Caco-2 (cell line): ENCODE measurements at regions not wholly inside any gene's neighbourhood (a gene's known extent, or its start where the extent isn't known, plus 50 kb on each side); places are given as distances from the start of the nearest gene placed in this dataset.

Experiments
- BruUV-seq: library from RNA; stranded (reverse); fragments of 400-500 nt; replicated peaks from 2 replicates; lab custom pipeline; 2021; lab: Mats Ljungman, UMichigan
- CTCF ChIA-PET: fragments of 300-600 bp; sonication (Branson Sonifier 250); formaldehyde crosslinking; loops from one replicate; lab custom pipeline; 2022; ENCODE audit warnings: antibody characterized with exemption; lab: Charles Lee
- POLR2A ChIA-PET: fragments of 300-600 bp; sonication (Branson Sonifier 250); formaldehyde crosslinking; loops from one replicate; lab custom pipeline; 2022; ENCODE audit warnings: antibody characterized with exemption; lab: Charles Lee
- DNase-seq, 2 experiments: peaks; one replicate each; pipeline versions ENCODE4 v3.0.0 to v3.0.0-alpha.2; 2020 to 2022
- H3K27me3 ChIP-seq: replicated peaks from 2 replicates; pipeline ENCODE4 v1.6.0; 2011; ENCODE audit warnings: low read length; ENCODE audit not compliant: control insufficient read depth, insufficient read depth
- H3K36me3 ChIP-seq: 2 replicates; pipeline ENCODE4 v1.5.1; 2011; ENCODE audit warnings: low read length; ENCODE audit not compliant: control insufficient read depth, insufficient read depth
- H3K4me1 ChIP-seq: fragments of 250-450 bp; sonication (Bioruptor Pico); 2 replicates; pipeline ENCODE4 v1.5.1; 2020; ENCODE audit warnings: mild to moderate bottlenecking
- H3K4me3 ChIP-seq: 2 replicates; pipeline ENCODE4 v1.5.1; 2011; ENCODE audit warnings: low read depth, mild to moderate bottlenecking, control low read depth, low read length
- H3K9me3 ChIP-seq: fragments of 250-450 bp; sonication (Bioruptor Pico); 2 replicates; pipeline ENCODE4 v1.5.1; 2020; ENCODE audit warnings: mild to moderate bottlenecking, moderate library complexity
- H3K27ac Mint-ChIP-seq: one replicate; pipeline ENCODE4 v1.8.0; 2022; ENCODE audit warnings: mixed read lengths; ENCODE audit not compliant: unreplicated experiment
- H3K27me3 Mint-ChIP-seq: one replicate; pipeline ENCODE4 v1.8.0; 2022; ENCODE audit warnings: mixed read lengths; ENCODE audit not compliant: insufficient read depth, unreplicated experiment
- H3K36me3 Mint-ChIP-seq: one replicate; pipeline ENCODE4 v1.8.0; 2022; ENCODE audit warnings: mild to moderate bottlenecking, mixed read lengths; ENCODE audit not compliant: insufficient read depth, unreplicated experiment
- H3K4me1 Mint-ChIP-seq: one replicate; pipeline ENCODE4 v1.8.0; 2022; ENCODE audit warnings: low read depth, mixed read lengths; ENCODE audit not compliant: unreplicated experiment
- H3K4me3 Mint-ChIP-seq: one replicate; pipeline ENCODE4 v1.8.0; 2022; ENCODE audit warnings: mild to moderate bottlenecking, moderate library complexity, mixed read lengths; ENCODE audit not compliant: unreplicated experiment
- H3K9me3 Mint-ChIP-seq: one replicate; pipeline ENCODE4 v1.8.0; 2022; ENCODE audit warnings: mixed read lengths; ENCODE audit not compliant: unreplicated experiment
- CTCF ChIP-seq, 2 experiments: fragments of 200-600 bp in 1 of 2; IDR thresholded peaks; 1 replicate in 1 of 2; 2 replicates in 1 of 2; pipeline versions ENCODE4 v1.5.1 to v1.8.0; 2011 to 2022; ENCODE audit warnings: antibody characterized with exemption in 1 of 2, control low read depth in 1 of 2, inconsistent platforms in 1 of 2, low read depth in 1 of 2, low read length in 1 of 2, mild to moderate bottlenecking in 1 of 2, moderate library complexity in 1 of 2; ENCODE audit not compliant: insufficient read depth in 1 of 2, severe bottlenecking in 1 of 2, unreplicated experiment in 1 of 2
- intact Hi-C: fragments of 100-400 bp; cut with micrococcal nuclease; formaldehyde crosslinking; loops from one replicate; pipeline ENCODE4 v1.10.0; 2022; ENCODE audit not compliant: unreplicated experiment

DNA sequence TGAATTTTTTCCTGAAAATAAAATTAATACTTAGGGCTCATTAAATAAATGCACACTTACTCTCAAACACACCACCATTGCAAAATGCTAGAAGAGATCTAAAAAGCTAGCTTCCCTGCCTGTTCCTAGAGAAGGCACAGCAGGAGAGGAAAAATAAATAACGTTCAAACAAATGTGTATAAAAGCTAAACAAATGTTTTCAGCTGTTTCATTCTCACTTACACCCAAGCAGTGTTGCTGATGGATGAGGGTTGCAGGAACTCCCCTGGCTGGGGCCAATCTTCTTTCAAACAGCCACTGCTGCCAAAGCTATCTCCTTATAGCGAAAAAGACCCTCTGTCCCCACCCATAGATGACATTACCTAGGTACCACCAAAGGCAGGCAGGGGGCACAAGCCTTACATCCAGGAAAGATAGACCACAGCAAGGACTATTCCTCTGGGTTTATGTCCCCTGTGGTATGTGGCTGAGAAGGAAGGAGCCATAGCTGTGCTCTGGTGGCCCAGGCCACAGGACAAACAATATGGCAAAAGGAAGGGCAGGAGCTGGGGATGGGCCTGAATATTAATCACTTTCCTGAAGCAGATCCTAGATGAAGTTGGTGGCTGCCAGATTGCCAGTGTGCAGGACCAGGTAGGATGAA is 214.6 kb downstream of the TTC32 start:
- no peak for TF ChIP-seq CTCF (IDR thresholded peaks at IDR 0.05; ENCODE audit: insufficient read depth in 1 of 2, low read depth in 1 of 2, low read length in 1 of 2, severe bottlenecking in 1 of 2, unreplicated experiment in 1 of 2)
- BruUV-seq, result no TSS peak
- no peaks in the 10 kb centered on the region for H3K9me3 Mint-ChIP-seq
- intact Hi-C loops, result loop anchor here (10.0 kb wide), 1 partner anchor 178 kb away; no protein-coding TSS in a partner anchor
- no peaks in the 10 kb centered on the region for H3K36me3 Mint-ChIP-seq
- POLR2A ChIA-PET, result no interaction called here
- DNase-seq, result no peak
- Histone ChIP-seq H3K9me3 (no peaks in the 10 kb centered on the region), H3K27me3 (no peaks in the 10 kb centered on the region), H3K4me1 (peaks cover 6% of the 10 kb centered on the region; the same call in 1 of the 2 replicates), H3K4me3 (no peak overlapping the region), H3K36me3 (no peaks in the 10 kb centered on the region)
- no peaks in the 10 kb centered on the region for H3K4me1 Mint-ChIP-seq
- CTCF ChIA-PET, result no interaction called here
- H3K27ac Mint-ChIP-seq, result no peak overlapping the region
- H3K4me3 Mint-ChIP-seq, result no peak overlapping the region
- H3K27me3 Mint-ChIP-seq, result peaks cover 8% of the 10 kb centered on the region

DNA sequence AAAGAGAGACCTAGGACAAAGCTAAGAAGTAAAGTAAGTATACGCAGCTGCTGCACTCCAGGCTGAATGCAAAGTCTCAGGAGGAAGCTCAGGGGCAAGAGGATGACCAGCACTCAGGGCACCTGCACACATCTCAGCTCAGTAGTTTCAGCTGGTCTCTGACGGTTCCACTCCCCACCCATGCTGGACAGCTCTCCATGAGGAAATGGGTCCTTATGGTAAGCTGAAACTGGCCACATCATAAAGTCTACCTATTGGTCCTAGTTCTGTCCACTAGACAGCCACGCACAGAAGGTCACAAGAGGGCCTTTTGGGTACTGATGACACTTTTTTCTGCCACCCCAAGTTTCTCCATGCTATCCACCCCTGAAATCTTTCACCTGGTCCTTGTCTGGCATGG is 215.3 kb downstream of the TTC32 start:
- no peaks in the 10 kb centered on the region for H3K4me1 Mint-ChIP-seq
- intact Hi-C loops, result loop anchor here (10.0 kb wide), 1 partner anchor 178 kb away; no protein-coding TSS in a partner anchor
- no peaks in the 10 kb centered on the region for H3K36me3 Mint-ChIP-seq
- no peaks in the 10 kb centered on the region for H3K9me3 Mint-ChIP-seq
- Histone ChIP-seq H3K4me3 (no peak overlapping the region), H3K36me3 (no peaks in the 10 kb centered on the region), H3K9me3 (no peaks in the 10 kb centered on the region), H3K4me1 (peaks cover 6% of the 10 kb centered on the region; the same call in 1 of the 2 replicates), H3K27me3 (no peaks in the 10 kb centered on the region)
- CTCF ChIA-PET, result interaction anchor here (0.6 kb wide), 1 partner anchor 199 kb away, joined by 3 read pairs; no protein-coding TSS in a partner anchor
- H3K4me3 Mint-ChIP-seq, result no peak overlapping the region
- H3K27ac Mint-ChIP-seq, result no peak overlapping the region
- peaks cover 8% of the 10 kb centered on the region for H3K27me3 Mint-ChIP-seq
- DNase-seq, result no peak
- POLR2A ChIA-PET, result no interaction called here
- no peak for TF ChIP-seq CTCF (IDR thresholded peaks at IDR 0.05; ENCODE audit: insufficient read depth in 1 of 2, low read depth in 1 of 2, low read length in 1 of 2, severe bottlenecking in 1 of 2, unreplicated experiment in 1 of 2)
- BruUV-seq, result no TSS peak

GRCh38 chr2:19685731-19686130 is 216.1 kb downstream of the TTC32 start:
- no peaks in the 10 kb centered on the region for H3K36me3 ChIP-seq
- H3K9me3 ChIP-seq, result no peaks in the 10 kb centered on the region
- no peak overlapping the region for H3K4me3 Mint-ChIP-seq
- intact Hi-C loops, result loop anchor here (10.0 kb wide), 1 partner anchor 179 kb away; no protein-coding TSS in a partner anchor
- peaks cover 5% of the 10 kb centered on the region for H3K27me3 Mint-ChIP-seq
- H3K27me3 ChIP-seq, result no peaks in the 10 kb centered on the region
- no peak overlapping the region for H3K27ac Mint-ChIP-seq
- ChIA-PET CTCF (no interaction called here), POLR2A (no interaction called here)
- H3K4me1 ChIP-seq, result peaks cover 6% of the 10 kb centered on the region; the same call in 1 of the 2 replicates
- no TSS peak for BruUV-seq
- H3K4me1 Mint-ChIP-seq, result no peaks in the 10 kb centered on the region
- H3K4me3 ChIP-seq, result no peak overlapping the region
- no peak for TF ChIP-seq CTCF (IDR thresholded peaks at IDR 0.05; ENCODE audit: insufficient read depth in 1 of 2, low read depth in 1 of 2, low read length in 1 of 2, severe bottlenecking in 1 of 2, unreplicated experiment in 1 of 2)
- DNase-seq, result no peak
- H3K9me3 Mint-ChIP-seq, result no peaks in the 10 kb centered on the region
- no peaks in the 10 kb centered on the region for H3K36me3 Mint-ChIP-seq
